Natural killer cell treated with Interleukin-12 subunit alpha and Interleukin-12 subunit beta and Interleukin-15 and Interleukin-18, amount 100 ng/mL, for 72 hours (primary cell): ENCODE measurements at regions not wholly inside any gene's neighbourhood (a gene's known extent, or its start where the extent isn't known, plus 50 kb on each side); places are given as distances from the start of the nearest gene placed in this dataset.

Experiments used
- ATAC-seq, 2 donors: fragments of 150-1000 bp; cut with Tn5 transposase in 1 of 2; sonication (Bioruptor Pico), chemical (Tn5 transposase) in 1 of 2; 2 replicates each; pipeline ENCODE4 v1.10.0; 2021
- DNase-seq: peaks from one replicate; pipeline ENCODE4 v3.0.0; 2022; ENCODE audit warnings: low spot score
- H3K27ac Mint-ChIP-seq, 2 donors: 1 replicate in 1 of 2; 2 replicates in 1 of 2; pipeline ENCODE4 v1.8.0; 2022; ENCODE audit warnings: mixed read lengths in 2 of 2, mild to moderate bottlenecking in 1 of 2, moderate library complexity in 1 of 2
- H3K27me3 Mint-ChIP-seq, 2 donors: 1 replicate in 1 of 2; 2 replicates in 1 of 2; pipeline ENCODE4 v1.8.0; 2022; ENCODE audit warnings: mixed read lengths in 2 of 2
- H3K36me3 Mint-ChIP-seq: one replicate; pipeline ENCODE4 v1.8.0; 2022; ENCODE audit warnings: mixed read lengths
- H3K4me1 Mint-ChIP-seq, 2 donors: 1 replicate in 1 of 2; 2 replicates in 1 of 2; pipeline ENCODE4 v1.8.0; 2022; ENCODE audit warnings: low read depth in 2 of 2, mixed read lengths in 2 of 2, mild to moderate bottlenecking in 1 of 2
- H3K4me3 Mint-ChIP-seq: one replicate; pipeline ENCODE4 v1.8.0; 2022; ENCODE audit warnings: mixed read lengths
- H3K9me3 Mint-ChIP-seq: 2 replicates; pipeline ENCODE4 v1.8.0; 2022; ENCODE audit warnings: mixed read lengths

DNA sequence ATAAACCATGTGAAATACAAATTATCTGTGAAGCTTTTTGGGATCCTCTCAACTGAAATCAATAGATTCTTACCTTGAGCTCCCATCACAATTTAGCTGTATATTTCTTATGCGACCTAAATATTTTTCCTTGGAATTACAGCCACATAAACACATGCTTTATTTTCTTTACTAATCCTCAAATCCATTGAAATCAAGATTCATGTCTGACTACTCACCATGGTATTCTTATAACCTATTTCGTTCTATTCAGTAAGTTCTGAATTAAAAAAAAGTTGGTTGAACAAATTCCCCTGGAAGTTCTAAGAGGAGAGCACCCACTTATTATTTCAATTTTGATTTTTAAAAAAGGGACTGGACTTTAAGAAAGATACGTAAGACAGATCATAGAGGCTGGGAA lies 292.1 kb upstream of the ATP2B1 start:
- no peak for ATAC-seq
- DNase-seq = no peak
- Mint-ChIP-seq H3K36me3 (no peaks in the 10 kb centered on the region), H3K4me3 (no peak overlapping the region), H3K27ac (no peak overlapping the region), H3K9me3 (peaks cover 4% of the 10 kb centered on the region), H3K27me3 (no peaks in the 10 kb centered on the region), H3K4me1 (no peaks in the 10 kb centered on the region)

DNA sequence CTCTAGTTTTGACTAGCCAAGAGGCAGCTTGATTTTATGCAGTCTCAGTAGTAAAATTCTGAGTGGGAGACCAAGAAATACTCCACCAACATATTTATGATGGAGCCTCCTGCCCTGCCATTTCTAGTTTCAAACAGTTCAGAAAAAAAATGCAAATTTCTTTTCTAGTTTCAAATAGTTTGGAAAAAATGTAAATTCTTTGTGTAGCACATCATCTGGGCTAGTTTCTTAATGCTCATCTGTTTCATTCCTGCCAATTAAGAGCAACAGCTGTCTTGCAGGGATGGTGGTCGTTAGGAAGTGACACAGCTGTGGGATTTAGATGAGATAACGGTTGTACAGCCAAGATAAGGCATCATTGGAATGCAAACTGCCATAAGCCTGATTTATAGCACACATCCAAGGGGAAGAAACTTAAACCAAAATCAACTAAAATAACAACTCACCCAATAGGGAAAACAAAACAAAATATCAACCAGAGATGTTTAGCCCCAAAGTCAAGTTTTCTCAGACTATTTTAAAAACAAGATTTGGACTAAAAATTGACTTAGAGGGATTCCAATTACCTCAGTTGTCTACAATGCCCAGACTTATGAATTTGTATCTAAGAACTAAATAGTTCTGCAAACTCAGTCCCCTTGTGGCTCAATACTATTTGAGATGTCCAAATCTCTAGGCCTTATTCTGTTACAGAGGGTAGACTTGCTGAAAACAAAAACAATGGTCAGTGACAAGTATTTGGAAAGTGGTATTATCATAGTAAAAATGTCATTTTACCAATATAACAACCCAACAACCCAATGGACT lies 291.3 kb upstream of the ATP2B1 start:
- Mint-ChIP-seq H3K9me3 (peaks cover 4% of the 10 kb centered on the region), H3K27me3 (no peaks in the 10 kb centered on the region), H3K27ac (no peak overlapping the region), H3K4me3 (no peak overlapping the region), H3K4me1 (no peaks in the 10 kb centered on the region), H3K36me3 (no peaks in the 10 kb centered on the region)
- ATAC-seq (no peak), DNase-seq (no peak)

DNA sequence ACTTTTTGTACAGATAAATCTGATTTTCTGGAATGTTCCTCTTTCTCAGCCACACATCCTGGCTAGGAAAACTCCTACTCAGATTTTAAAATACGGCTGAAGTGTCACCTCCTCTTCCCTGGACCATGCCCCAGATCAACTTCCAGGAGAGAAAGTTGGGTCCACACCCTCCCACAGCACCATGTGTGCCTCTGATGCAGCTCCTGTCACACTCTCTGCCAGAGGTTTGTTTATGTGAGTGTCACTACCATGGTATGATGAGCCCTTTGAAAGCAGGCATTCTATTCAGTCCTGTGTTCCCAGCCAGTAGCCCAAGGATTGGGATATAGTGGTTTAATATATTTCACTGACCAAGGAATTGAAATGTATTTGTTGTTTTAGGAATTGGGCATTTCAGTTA lies 287.2 kb upstream of the ATP2B1 start:
- Mint-ChIP-seq H3K36me3 (no peaks in the 10 kb centered on the region), H3K27ac (no peak overlapping the region), H3K27me3 (no peaks in the 10 kb centered on the region), H3K4me1 (peaks cover 3 to 14% of the 10 kb centered on the region in 2 donors), H3K9me3 (no peaks in the 10 kb centered on the region), H3K4me3 (no peak overlapping the region)
- no peak for ATAC-seq
- DNase-seq = no peak

DNA sequence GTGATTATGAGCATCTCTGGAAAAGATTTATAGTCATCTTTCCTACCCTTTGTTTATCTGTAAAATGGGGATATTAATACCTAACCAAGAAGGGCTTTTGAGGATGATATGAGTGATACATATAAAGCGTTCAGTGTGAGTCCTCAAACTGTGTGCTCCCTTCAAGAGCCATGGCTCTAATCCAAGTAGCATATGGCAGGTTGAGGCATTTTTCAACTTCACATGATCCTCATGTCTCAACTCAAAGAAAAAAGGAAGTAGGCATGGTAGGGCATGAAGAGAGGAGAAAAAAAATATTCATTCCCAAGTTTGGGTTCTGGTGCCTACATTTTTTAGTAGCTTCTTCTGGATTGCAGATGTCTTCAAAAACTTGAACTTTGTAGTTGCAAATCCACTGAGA lies 286.3 kb upstream of the ATP2B1 start:
- Mint-ChIP-seq H3K4me1 (peaks cover 3 to 14% of the 10 kb centered on the region in 2 donors), H3K36me3 (no peaks in the 10 kb centered on the region), H3K27ac (no peak overlapping the region), H3K9me3 (no peaks in the 10 kb centered on the region), H3K4me3 (no peak overlapping the region), H3K27me3 (no peaks in the 10 kb centered on the region)
- no peak for DNase-seq
- ATAC-seq = no peak

DNA sequence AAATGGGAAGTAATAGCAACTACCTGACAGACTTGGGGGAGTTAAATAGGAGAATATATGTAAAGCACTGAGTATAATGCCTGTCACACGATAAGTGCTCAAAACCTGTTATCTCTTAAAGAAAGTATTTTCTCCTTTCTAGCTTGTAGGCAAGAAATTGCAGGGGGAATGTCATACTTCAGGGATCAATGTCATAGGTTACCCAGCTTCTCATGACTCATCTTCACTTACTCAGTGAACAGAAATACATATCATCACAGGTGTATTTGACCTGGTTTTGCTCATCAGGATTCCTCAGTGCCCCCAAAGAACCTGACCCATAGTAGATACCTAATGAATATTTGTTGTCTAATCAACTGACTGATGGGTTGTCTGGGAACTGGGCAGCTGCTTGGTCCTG lies 285.0 kb upstream of the ATP2B1 start:
- no peaks in the 10 kb centered on the region for H3K9me3 Mint-ChIP-seq
- H3K36me3 Mint-ChIP-seq = no peaks in the 10 kb centered on the region
- no peak overlapping the region for H3K4me3 Mint-ChIP-seq
- no peak for ATAC-seq
- H3K27ac Mint-ChIP-seq = no peak overlapping the region
- DNase-seq = no peak
- H3K4me1 Mint-ChIP-seq = peaks cover 3 to 14% of the 10 kb centered on the region in 2 donors
- no peaks in the 10 kb centered on the region for H3K27me3 Mint-ChIP-seq

DNA sequence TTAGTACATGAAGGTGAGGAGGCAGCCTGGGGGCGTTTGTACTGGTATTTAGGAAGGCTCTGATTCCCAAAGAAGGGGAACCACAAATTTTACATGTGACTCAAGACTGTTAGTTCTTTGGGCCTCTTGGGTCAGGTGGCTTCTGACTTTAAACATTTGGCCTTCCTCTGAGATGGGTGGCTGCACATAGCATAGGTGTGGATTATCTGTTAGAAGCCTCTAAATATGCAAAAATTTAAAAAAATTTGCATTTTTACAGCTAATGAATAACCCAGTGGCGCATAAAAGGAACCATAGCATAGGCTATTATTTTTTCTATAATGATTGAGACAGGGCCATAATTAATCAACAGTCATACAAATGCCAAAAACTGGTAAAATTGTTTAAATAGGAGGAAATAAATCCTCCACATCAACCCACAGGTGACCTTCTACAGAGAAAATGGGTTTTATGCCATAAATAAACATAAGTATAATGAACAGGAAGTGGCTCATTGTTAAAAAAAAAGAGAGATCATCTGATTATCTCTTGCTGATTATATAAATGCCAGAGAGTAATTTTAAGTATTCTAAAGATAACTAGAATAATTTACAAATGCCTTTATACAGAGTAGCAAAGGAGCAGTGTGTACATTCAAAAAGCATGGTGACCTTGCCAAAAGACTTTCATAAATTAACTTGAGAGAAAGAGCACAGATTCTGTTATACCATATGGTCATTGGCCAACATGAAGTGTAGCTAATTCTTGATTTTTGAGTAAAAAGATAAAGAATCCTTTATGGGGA lies 284.2 kb upstream of the ATP2B1 start:
- Mint-ChIP-seq H3K36me3 (no peaks in the 10 kb centered on the region), H3K4me3 (no peak overlapping the region), H3K9me3 (no peaks in the 10 kb centered on the region), H3K27me3 (no peaks in the 10 kb centered on the region), H3K4me1 (peaks cover 3 to 14% of the 10 kb centered on the region in 2 donors), H3K27ac (no peak overlapping the region)
- no peak for DNase-seq
- ATAC-seq = no peak

DNA sequence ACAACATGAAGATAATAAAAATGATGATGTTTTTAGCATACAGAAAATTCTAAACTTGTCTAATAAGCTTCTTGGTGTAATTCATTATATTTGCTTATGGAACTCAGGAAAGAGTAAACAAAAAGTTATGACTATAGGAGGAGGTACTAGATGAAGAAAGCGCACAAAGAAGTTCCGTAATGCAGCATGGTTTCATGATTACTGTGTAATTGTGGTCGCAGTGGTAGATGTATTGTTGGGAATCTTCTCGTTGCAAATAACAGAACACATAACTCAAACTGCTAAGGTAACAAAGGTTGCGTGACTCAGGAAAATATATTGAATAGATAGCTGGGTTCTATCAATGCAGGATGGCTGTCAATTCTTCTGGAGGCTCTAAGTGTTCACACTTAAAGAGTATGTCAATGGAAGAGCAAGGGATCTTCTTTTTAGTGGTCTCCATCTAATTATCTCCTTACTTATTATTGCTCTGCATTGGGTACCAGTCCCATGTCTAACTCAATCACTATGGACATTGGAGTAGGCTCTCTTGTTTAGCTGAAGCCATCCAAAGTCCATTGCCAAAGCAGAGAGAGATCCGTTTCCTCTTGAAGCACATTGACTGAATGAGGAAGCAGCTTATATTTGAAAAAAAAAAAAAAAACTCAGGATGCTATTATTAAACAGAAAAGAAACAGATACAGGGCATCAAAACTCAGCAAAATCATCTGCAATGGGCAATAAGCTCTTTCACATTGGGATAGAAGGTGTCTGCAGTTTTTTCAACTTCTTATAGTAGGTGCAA lies 283.4 kb upstream of the ATP2B1 start:
- no peak for ATAC-seq
- no peak for DNase-seq
- Mint-ChIP-seq H3K27me3 (no peaks in the 10 kb centered on the region), H3K36me3 (no peaks in the 10 kb centered on the region), H3K4me1 (peaks cover 3 to 14% of the 10 kb centered on the region in 2 donors), H3K4me3 (no peak overlapping the region), H3K27ac (no peak overlapping the region), H3K9me3 (no peaks in the 10 kb centered on the region)

DNA sequence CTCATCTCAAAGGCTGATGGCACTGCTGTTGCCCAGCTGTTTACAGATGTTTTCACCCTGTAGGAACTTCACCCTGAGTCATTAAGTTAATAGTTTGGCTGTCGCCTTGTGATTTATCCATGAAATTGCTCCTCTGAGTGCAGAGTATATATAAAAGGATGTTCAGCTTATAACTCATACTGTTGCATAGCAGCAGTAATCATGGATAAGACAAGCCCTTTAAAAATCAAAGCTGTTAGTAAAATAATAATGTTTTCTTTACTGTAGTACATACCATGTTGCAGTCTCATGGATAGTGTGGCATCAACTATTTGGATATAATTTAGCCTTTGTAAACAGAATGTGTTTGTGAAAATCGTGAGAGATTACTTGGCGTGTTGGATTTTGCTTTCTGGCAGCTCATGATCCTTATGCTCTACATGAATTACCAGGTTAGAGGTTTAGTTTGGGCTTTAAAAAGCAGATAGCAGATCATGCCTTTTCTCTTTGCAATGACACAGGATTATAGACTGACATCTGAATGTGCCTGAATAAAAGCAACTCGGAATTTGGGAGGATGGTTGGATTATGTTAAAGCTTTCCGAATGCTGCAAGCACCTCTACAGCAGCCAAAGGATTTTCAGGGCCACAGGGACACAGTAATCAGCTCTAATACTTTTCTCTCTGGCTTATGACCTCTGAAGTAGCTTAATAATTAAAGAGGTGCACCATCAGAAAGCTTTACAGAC lies 279.7 kb upstream of the ATP2B1 start:
- ATAC-seq (no peak), DNase-seq (no peak)
- Mint-ChIP-seq H3K27ac (no peak overlapping the region), H3K4me1 (peaks cover 3 to 14% of the 10 kb centered on the region in 2 donors), H3K9me3 (no peaks in the 10 kb centered on the region), H3K36me3 (no peaks in the 10 kb centered on the region), H3K4me3 (no peak overlapping the region), H3K27me3 (no peaks in the 10 kb centered on the region)

DNA sequence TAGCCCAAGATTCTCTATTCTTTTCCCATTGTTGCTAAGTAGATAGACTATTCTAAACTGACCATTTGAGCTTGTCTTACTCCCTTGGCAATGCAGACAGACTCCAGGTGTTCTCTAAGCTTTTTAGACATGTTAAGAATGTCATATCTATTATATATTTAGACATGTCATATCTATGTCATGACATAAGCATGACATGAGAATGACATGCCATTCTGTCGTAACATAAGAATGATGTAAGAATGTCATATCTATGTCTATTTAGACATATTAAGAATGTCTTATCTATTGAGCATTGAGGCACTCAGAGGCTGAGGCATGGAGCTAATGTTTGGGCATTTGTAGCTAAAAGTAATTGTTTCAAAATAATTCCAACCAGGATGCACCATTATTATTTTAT lies 277.3 kb upstream of the ATP2B1 start:
- Mint-ChIP-seq H3K36me3 (no peaks in the 10 kb centered on the region), H3K27ac (no peak overlapping the region), H3K4me3 (no peak overlapping the region), H3K9me3 (no peaks in the 10 kb centered on the region), H3K27me3 (no peaks in the 10 kb centered on the region), H3K4me1 (peaks cover 7 to 9% of the 10 kb centered on the region in 2 donors)
- no peak for ATAC-seq
- DNase-seq = no peak

DNA sequence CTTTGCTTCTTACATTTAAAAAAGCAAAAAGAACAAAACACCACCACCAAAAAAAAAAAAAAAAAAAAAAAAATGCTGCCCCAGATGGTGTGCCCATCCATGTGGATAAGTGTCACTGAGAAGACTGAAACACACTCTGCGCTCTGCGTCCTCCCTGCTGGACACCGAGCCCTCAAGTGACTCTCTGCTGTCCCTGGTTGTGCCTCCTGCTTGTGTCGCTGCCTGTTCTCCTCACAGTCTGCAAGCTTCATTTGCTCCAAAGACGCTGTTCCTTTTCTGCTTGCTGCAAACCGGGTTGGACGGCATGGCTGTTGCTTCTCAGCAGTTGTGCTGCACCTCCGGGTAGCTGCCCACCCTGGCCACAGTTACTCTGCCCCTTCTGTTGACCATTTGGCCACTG lies 276.2 kb upstream of the ATP2B1 start:
- Mint-ChIP-seq H3K4me1 (peaks cover 7 to 9% of the 10 kb centered on the region in 2 donors), H3K36me3 (no peaks in the 10 kb centered on the region), H3K27ac (no peak overlapping the region), H3K4me3 (no peak overlapping the region), H3K9me3 (no peaks in the 10 kb centered on the region), H3K27me3 (no peaks in the 10 kb centered on the region)
- DNase-seq (no peak), ATAC-seq (no peak)

DNA sequence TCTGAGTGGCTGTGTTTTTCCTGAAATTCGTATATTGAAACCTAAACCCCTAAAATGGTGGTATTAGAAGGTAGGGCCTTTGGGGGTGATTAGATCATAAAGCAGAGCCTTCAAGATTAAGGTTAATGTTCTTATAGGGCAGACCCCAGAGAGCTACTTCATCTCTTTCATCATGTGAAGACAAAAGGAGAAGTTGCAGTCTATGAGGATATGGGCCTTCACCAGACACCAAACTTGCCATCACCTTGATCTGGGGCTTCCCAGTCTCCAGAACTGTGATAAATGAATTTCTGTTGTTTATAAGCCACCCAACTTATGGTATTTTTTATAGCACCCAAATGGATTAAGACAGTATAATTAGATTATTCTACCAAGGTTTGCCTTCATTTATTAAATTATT lies 275.0 kb upstream of the ATP2B1 start:
- no peaks in the 10 kb centered on the region for H3K9me3 Mint-ChIP-seq
- no peaks in the 10 kb centered on the region for H3K36me3 Mint-ChIP-seq
- peaks cover 7 to 9% of the 10 kb centered on the region in 2 donors for H3K4me1 Mint-ChIP-seq
- DNase-seq = no peak
- ATAC-seq = no peak
- no peaks in the 10 kb centered on the region for H3K27me3 Mint-ChIP-seq
- H3K4me3 Mint-ChIP-seq = no peak overlapping the region
- no peak overlapping the region for H3K27ac Mint-ChIP-seq

DNA sequence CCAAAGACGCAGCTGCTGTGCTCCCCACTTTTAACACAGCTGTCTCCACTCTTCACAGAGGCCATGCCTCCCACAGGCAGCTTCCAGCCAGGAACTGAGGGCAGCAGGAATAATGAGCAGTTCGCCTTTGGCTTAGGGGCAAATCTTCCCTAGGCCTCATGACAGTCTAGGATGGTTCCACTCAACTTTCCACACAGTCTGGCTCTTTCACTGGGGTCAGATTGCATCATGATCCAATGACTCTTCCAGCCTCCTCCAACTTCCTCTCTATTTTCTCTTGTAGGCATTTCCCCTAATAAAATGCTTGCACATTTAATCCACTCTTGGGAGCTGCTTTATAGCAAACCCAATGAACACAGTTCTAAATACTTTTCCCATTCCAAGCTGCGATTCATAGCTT lies 271.6 kb upstream of the ATP2B1 start:
- no peaks in the 10 kb centered on the region for H3K9me3 Mint-ChIP-seq
- H3K4me3 Mint-ChIP-seq = no peak overlapping the region
- H3K27ac Mint-ChIP-seq = no peak overlapping the region
- ATAC-seq (no peak), DNase-seq (no peak)
- no peaks in the 10 kb centered on the region for H3K27me3 Mint-ChIP-seq
- H3K36me3 Mint-ChIP-seq = no peaks in the 10 kb centered on the region
- peaks cover 10 to 12% of the 10 kb centered on the region in 2 donors for H3K4me1 Mint-ChIP-seq

DNA sequence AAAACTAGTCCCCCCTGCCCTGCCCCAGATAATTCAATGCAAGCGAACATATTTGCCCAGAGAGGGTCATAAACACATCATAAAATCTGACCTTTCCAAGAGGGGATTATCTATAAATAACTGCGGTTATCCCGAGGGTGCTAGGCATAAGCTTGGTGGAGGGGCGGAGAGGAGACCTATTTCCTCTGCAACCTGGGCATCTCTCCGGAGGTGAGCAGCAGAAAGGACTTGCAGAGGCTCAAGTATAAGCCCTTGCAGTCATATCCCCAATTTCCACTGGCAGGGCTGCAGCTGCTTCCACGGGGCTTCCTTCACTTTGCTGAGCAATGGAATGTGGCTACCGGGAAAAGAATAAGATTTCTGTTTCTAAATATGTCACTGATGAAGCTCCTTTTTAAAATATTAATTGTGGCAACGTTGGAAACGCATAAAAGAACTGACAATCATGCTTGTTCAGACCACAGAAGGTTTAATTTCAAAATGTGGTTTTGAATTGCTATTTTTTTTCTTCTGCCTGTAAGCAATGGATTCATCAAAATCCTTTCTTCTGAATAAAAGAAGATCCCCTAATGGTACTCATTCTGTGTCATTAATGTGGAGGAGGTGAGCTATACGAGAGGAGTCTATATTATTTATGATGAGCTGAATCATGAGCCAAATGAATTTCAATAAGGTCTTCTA lies 268.9 kb upstream of the ATP2B1 start:
- ATAC-seq (no peak), DNase-seq (no peak)
- Mint-ChIP-seq H3K4me3 (no peak overlapping the region), H3K9me3 (no peaks in the 10 kb centered on the region), H3K27me3 (no peaks in the 10 kb centered on the region), H3K27ac (no peak overlapping the region), H3K36me3 (no peaks in the 10 kb centered on the region), H3K4me1 (peaks cover 14 to 15% of the 10 kb centered on the region in 2 donors)
